ENCODE measurements at regions not wholly inside any gene's neighbourhood (a gene's known extent, or its start where the extent isn't known, plus 50 kb on each side); places are given as distances from the start of the nearest gene placed in this dataset.

DNA sequence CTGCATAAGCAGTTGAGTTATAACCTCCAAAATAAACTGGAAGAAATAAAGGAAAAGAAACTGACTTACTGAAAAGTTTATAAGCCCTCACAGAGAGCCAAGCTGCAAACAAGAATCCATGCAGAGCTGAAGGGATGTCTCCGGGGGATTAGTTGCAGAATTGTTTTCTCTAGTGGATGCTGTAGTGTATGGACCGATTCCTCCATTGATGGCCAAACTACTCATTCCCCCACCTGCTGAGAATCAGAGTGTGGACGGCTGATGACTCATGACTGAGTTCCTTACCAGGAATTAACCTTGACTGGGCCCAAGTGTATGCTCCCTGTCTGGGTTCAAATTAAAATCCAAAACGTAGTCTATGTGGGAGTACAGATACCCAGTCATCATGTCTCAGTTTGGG, 93.9 kb upstream of the CDH8 start (continued):
- TF ChIP-seq MYC (IDR thresholded peaks at IDR 0.05; ENCODE audit: insufficient read depth, insufficient read length, insufficient replicate concordance, low read length, severe bottlenecking) (no peak), POU2F2 (IDR thresholded peaks at IDR 0.05; ENCODE audit: borderline replicate concordance, low read depth, low read length) (no peak), EGR1 (IDR thresholded peaks at IDR 0.05; ENCODE audit: borderline replicate concordance in 1 of 2, low read depth in 2 of 2, low read length in 2 of 2) (no peak), MXI1 (IDR thresholded peaks at IDR 0.05; ENCODE audit: low read depth, low read length) (no peak), SUPT20H (IDR thresholded peaks at IDR 0.05; ENCODE audit: borderline replicate concordance, control insufficient read depth, low read depth, low read length) (no peak), CREB1 (IDR thresholded peaks at IDR 0.05; ENCODE audit: low read depth) (no peak), EP300 (IDR thresholded peaks at IDR 0.05; ENCODE audit: borderline replicate concordance in 1 of 2, control insufficient read depth in 1 of 2, low read depth in 2 of 2, low read length in 2 of 2) (no peak), SIX5 (IDR thresholded peaks at IDR 0.05; ENCODE audit: low read depth, low read length, severe bottlenecking) (no peak), ZNF217 (IDR thresholded peaks at IDR 0.05) (no peak), RUNX3 (IDR thresholded peaks at IDR 0.05; ENCODE audit: low read length) (no peak)
- TF ChIP-seq, protein P1, sequence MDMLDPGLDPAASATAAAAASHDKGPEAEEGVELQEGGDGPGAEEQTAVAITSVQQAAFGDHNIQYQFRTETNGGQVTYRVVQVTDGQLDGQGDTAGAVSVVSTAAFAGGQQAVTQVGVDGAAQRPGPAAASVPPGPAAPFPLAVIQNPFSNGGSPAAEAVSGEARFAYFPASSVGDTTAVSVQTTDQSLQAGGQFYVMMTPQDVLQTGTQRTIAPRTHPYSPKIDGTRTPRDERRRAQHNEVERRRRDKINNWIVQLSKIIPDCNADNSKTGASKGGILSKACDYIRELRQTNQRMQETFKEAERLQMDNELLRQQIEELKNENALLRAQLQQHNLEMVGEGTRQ (IDR thresholded peaks at IDR 0.05; ENCODE audit: borderline replicate concordance, low read depth, low read length): no peak

DNA sequence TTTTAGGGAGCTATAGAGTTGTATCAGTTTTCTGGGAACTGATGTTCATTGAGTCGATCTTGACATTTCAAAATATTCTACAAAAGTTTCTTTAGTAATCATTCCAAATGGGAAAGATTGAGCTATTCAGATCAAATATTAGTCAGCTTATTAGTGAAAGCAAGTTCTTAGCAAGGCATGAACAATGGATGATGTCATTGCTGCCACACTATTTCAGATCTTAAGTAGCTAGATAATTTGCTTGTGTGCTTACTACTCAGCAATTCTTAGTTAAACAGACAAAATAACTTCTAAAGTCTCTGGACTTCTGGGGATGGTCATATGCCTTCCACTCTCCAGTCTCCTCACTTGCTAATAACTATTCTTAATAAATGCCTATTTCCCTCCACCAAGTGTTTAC, 69.0 kb upstream of the CDH8 start:
- ChIA-PET SMC1A (ENCODE audit: uncharacterized antibody, unreplicated experiment) (no interaction called here), CTCF (interaction anchor here (1.1 to 1.6 kb wide), 2 partner anchors 23 to 28 kb away, joined by 3 to 6 read pairs; no protein-coding TSS in a partner anchor), RAD21 (ENCODE audit: unreplicated experiment) (no interaction called here), POLR2A (no interaction called here)
- Histone ChIP-seq H2AFZ (ENCODE audit: control insufficient read depth, low read depth, low read length) (no peak overlapping the region), H3K4me1 (ENCODE audit: control insufficient read depth, insufficient read depth, low read length) (no peaks in the 10 kb centered on the region), H3K27me3 (replicated peaks in 1 of 2; ENCODE audit: control insufficient read depth in 2 of 2, insufficient read depth in 2 of 2, low read length in 1 of 2) (no peaks in the 10 kb centered on the region), H3K79me2 (ENCODE audit: control insufficient read depth, insufficient read depth, low read length) (no peaks in the 10 kb centered on the region), H3K4me2 (ENCODE audit: control insufficient read depth, insufficient read depth) (no peak overlapping the region), H3K9me3 (replicated peaks; ENCODE audit: control insufficient read depth, insufficient read depth, low read length) (no peaks in the 10 kb centered on the region), H4K20me1 (ENCODE audit: control insufficient read depth, insufficient read depth) (no peaks in the 10 kb centered on the region), H3K36me3 (ENCODE audit: control insufficient read depth in 2 of 2, insufficient read depth in 2 of 2, low read length in 1 of 2) (no peaks in the 10 kb centered on the region), H3K27ac (ENCODE audit: control insufficient read depth, insufficient read depth) (no peak overlapping the region), H3K9ac (ENCODE audit: control insufficient read depth, insufficient read depth, low read length) (no peak overlapping the region), H3K4me3 (no peak overlapping the region)
- intact Hi-C loops (cut with micrococcal nuclease; ENCODE audit: unreplicated experiment): no loop called here
- in situ Hi-C loops (cut with MboI): no loop called here
- FAIRE-seq: no peak
- 54% methylated on average over 1 of the region's 1 CpG for WGBS (ENCODE audit: insufficient coverage, insufficient replicate concordance, low lambda C conversion rate, missing lambda C conversion rate)
- no peak for ATAC-seq
- no TSS peak for BruUV-seq (replicated peaks)
- DNase-seq (ENCODE audit: low read depth, low spot score): no peak
- TF ChIP-seq RAD21 (IDR thresholded peaks at IDR 0.05; ENCODE audit: insufficient read depth, low read depth, low read length): no peak
- TF ChIP-seq, protein P2, sequence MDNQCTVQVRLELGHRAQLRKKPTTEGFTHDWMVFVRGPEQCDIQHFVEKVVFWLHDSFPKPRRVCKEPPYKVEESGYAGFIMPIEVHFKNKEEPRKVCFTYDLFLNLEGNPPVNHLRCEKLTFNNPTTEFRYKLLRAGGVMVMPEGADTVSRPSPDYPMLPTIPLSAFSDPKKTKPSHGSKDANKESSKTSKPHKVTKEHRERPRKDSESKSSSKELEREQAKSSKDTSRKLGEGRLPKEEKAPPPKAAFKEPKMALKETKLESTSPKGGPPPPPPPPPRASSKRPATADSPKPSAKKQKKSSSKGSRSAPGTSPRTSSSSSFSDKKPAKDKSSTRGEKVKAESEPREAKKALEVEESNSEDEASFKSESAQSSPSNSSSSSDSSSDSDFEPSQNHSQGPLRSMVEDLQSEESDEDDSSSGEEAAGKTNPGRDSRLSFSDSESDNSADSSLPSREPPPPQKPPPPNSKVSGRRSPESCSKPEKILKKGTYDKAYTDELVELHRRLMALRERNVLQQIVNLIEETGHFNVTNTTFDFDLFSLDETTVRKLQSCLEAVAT (IDR thresholded peaks at IDR 0.05): no peak
